MM.1S (cell line): ENCODE measurements at regions not wholly inside any gene's neighbourhood (a gene's known extent, or its start where the extent isn't known, plus 50 kb on each side); places are given as distances from the start of the nearest gene placed in this dataset.

Experiments used
- DNase-seq: peaks from one replicate; pipeline ENCODE4 v3.0.0-alpha.2; 2015
- H2AFZ ChIP-seq: fragments of 300-600 bp; sonication (generic); 2 replicates; pipeline ENCODE4 v1.6.0; 2016; ENCODE audit warnings: antibody characterized with exemption, low read length
- H3F3A ChIP-seq: fragments of 300-600 bp; sonication (generic); 2 replicates; pipeline ENCODE4 v1.6.1; 2016; ENCODE audit warnings: mild to moderate bottlenecking, antibody characterized with exemption, low read length, moderate library complexity, mixed read lengths; ENCODE audit not compliant: insufficient read depth
- H3K27ac ChIP-seq: fragments of 300-600 bp; sonication (generic); 2 replicates; pipeline ENCODE4 v1.5.1; 2016; ENCODE audit warnings: mild to moderate bottlenecking, low read length
- H3K27me3 ChIP-seq: fragments of 300-600 bp; sonication (generic); replicated peaks from 2 replicates; pipeline ENCODE4 v1.6.0; 2016; ENCODE audit warnings: low read length; ENCODE audit not compliant: insufficient read depth
- H3K36me3 ChIP-seq: fragments of 300-600 bp; sonication (generic); replicated peaks from 2 replicates; pipeline ENCODE4 v1.6.1; 2016; ENCODE audit warnings: mild to moderate bottlenecking, low read length, mixed read lengths; ENCODE audit not compliant: insufficient read depth
- H3K4me1 ChIP-seq: fragments of 300-600 bp; sonication (generic); 2 replicates; pipeline ENCODE4 v1.6.1; 2016; ENCODE audit warnings: low read length, mixed read lengths
- H3K4me2 ChIP-seq: fragments of 300-600 bp; sonication (generic); 2 replicates; pipeline ENCODE4 v1.6.0; 2016; ENCODE audit warnings: low read depth, low read length
- H3K4me3 ChIP-seq: fragments of 300-600 bp; sonication (generic); 2 replicates; pipeline ENCODE4 v1.5.1; 2016; ENCODE audit warnings: low read length, mixed read lengths
- H3K79me2 ChIP-seq: fragments of 300-600 bp; sonication (generic); 2 replicates; pipeline ENCODE4 v1.6.1; 2016; ENCODE audit warnings: mixed run types, low read length, mixed read lengths
- H3K9ac ChIP-seq: fragments of 300-600 bp; sonication (generic); 2 replicates; pipeline ENCODE4 v1.6.1; 2016; ENCODE audit warnings: low read length, mixed read lengths
- H3K9me2 ChIP-seq: fragments of 300-600 bp; sonication (generic); replicated peaks from 2 replicates; pipeline ENCODE4 v1.6.1; 2016; ENCODE audit warnings: mild to moderate bottlenecking, low read length, mixed read lengths; ENCODE audit not compliant: insufficient read depth
- H3K9me3 ChIP-seq: fragments of 300-600 bp; sonication (generic); replicated peaks from 2 replicates; pipeline ENCODE4 v1.6.1; 2016; ENCODE audit warnings: mild to moderate bottlenecking, low read length, mixed read lengths; ENCODE audit not compliant: insufficient read depth
- H4K20me1 ChIP-seq: fragments of 300-600 bp; sonication (generic); 2 replicates; pipeline ENCODE4 v1.6.1; 2016; ENCODE audit warnings: mild to moderate bottlenecking, low read length, moderate library complexity, mixed read lengths; ENCODE audit not compliant: insufficient read depth
- EZH2 ChIP-seq: fragments of 300-600 bp; sonication (generic); optimal IDR thresholded peaks from 2 replicates; pipeline ENCODE3; 2017; ENCODE audit warnings: low read depth, mild to moderate bottlenecking, antibody characterized with exemption, low read length, mixed read lengths
- EZH2phosphoT487 ChIP-seq: fragments of 300-600 bp; sonication (generic); IDR thresholded peaks from 2 replicates; pipeline ENCODE4 v1.6.1; 2018; ENCODE audit warnings: antibody characterized with exemption, low read length
- TF ChIP-seq, protein P1 (sequence below): fragments of 300-600 bp; sonication (generic); IDR thresholded peaks from 2 replicates; pipeline ENCODE4 v1.5.1; 2016; ENCODE audit warnings: antibody characterized with exemption, low read length, mixed read lengths

GRCh38 chr5:56314529-56314928 is 81.4 kb upstream of the ANKRD55 start:
- Histone ChIP-seq H3K9ac (no peak overlapping the region), H3K9me3 (no peaks in the 10 kb centered on the region), H3K27ac (no peak overlapping the region), H4K20me1 (no peaks in the 10 kb centered on the region), H3K36me3 (no peaks in the 10 kb centered on the region), H3K4me3 (no peak overlapping the region), H3F3A (no peaks in the 10 kb centered on the region), H3K9me2 (no peaks in the 10 kb centered on the region), H2AFZ (peak overlapping the region; percentile 20; the same call in 1 of the 2 replicates), H3K27me3 (no peaks in the 10 kb centered on the region), H3K4me2 (no peak overlapping the region), H3K79me2 (no peaks in the 10 kb centered on the region), H3K4me1 (no peaks in the 10 kb centered on the region)
- no peak for DNase-seq
- TF ChIP-seq, protein P1, sequence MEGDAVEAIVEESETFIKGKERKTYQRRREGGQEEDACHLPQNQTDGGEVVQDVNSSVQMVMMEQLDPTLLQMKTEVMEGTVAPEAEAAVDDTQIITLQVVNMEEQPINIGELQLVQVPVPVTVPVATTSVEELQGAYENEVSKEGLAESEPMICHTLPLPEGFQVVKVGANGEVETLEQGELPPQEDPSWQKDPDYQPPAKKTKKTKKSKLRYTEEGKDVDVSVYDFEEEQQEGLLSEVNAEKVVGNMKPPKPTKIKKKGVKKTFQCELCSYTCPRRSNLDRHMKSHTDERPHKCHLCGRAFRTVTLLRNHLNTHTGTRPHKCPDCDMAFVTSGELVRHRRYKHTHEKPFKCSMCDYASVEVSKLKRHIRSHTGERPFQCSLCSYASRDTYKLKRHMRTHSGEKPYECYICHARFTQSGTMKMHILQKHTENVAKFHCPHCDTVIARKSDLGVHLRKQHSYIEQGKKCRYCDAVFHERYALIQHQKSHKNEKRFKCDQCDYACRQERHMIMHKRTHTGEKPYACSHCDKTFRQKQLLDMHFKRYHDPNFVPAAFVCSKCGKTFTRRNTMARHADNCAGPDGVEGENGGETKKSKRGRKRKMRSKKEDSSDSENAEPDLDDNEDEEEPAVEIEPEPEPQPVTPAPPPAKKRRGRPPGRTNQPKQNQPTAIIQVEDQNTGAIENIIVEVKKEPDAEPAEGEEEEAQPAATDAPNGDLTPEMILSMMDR, result peak; percentile 64
- no peak for TF ChIP-seq EZH2

DNA sequence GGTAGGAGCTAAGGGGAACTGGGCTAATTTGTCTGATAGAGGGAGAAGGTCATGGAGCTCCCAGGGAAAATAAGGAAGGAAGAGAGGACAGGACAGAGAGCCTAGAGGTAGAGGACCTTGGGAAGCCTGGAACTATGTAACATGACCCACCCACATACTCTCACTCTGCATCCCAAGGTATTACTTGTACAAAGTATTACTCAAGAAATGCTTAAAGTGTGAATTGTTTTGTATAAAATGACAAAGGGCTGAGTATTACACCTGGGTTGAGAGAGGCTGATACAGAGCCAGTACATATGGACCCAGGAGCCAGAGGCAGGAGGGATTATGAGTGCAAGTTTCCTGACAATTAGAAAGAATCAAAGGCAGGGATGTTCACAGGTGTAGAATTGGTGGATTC is 80.5 kb upstream of the ANKRD55 start:
- no peak overlapping the region for H3K27ac ChIP-seq
- H3K27me3 ChIP-seq, result no peaks in the 10 kb centered on the region
- no peak overlapping the region for H2AFZ ChIP-seq
- no peaks in the 10 kb centered on the region for H3K79me2 ChIP-seq
- no peak for TF ChIP-seq EZH2phosphoT487
- TF ChIP-seq, protein P1, result no peak
- no peak for TF ChIP-seq EZH2
- H3K9me2 ChIP-seq, result no peaks in the 10 kb centered on the region
- no peaks in the 10 kb centered on the region for H3K4me1 ChIP-seq
- no peak overlapping the region for H3K9ac ChIP-seq
- no peak overlapping the region for H3K4me3 ChIP-seq
- no peaks in the 10 kb centered on the region for H3F3A ChIP-seq
- DNase-seq, result no peak
- no peaks in the 10 kb centered on the region for H3K9me3 ChIP-seq
- no peak overlapping the region for H3K4me2 ChIP-seq
- no peaks in the 10 kb centered on the region for H3K36me3 ChIP-seq
- H4K20me1 ChIP-seq, result no peaks in the 10 kb centered on the region

DNA sequence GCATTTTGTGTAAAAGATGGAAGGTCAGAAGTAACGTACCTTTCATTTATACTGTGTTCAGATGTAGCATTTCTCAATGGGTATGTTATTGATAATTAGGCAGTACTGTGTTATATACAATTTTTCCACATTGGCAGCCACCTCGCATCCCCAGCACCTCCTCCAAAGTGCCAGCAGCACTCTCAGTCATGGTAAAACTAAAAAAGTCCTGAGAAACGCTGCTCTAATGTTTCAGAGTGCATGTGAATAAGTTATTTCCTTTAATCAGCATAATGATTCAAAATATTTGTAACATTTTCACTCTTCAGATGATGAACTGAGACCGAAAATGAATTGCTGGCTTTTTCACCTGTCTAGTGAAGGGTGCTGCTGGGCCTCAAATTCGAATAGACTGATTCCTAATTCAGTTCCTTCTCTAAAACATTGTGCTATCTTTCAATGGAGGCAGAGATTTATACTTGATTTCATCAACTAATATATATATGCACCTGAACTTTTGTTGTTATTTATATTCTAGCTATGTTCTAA is 79.9 kb upstream of the ANKRD55 start:
- Histone ChIP-seq H3K4me1 (no peaks in the 10 kb centered on the region), H3K79me2 (no peaks in the 10 kb centered on the region), H2AFZ (no peak overlapping the region), H3K4me2 (no peak overlapping the region), H3K9ac (no peak overlapping the region), H3K27ac (no peak overlapping the region), H4K20me1 (no peaks in the 10 kb centered on the region), H3K9me3 (no peaks in the 10 kb centered on the region), H3K4me3 (no peak overlapping the region), H3F3A (no peaks in the 10 kb centered on the region), H3K9me2 (no peaks in the 10 kb centered on the region), H3K36me3 (no peaks in the 10 kb centered on the region), H3K27me3 (no peaks in the 10 kb centered on the region)
- TF ChIP-seq EZH2phosphoT487 (no peak), EZH2 (no peak)
- TF ChIP-seq, protein P1, result no peak
- DNase-seq, result no peak
